ENCODE measurements at regions not wholly inside any gene's neighbourhood (a gene's known extent, or its start where the extent isn't known, plus 50 kb on each side); places are given as distances from the start of the nearest gene placed in this dataset.
"Not testable (repeated sequence)": the region's sequence is repeated elsewhere in the genome, so short reads cannot be mapped to it uniquely, and the experiment has no call there.

DNA sequence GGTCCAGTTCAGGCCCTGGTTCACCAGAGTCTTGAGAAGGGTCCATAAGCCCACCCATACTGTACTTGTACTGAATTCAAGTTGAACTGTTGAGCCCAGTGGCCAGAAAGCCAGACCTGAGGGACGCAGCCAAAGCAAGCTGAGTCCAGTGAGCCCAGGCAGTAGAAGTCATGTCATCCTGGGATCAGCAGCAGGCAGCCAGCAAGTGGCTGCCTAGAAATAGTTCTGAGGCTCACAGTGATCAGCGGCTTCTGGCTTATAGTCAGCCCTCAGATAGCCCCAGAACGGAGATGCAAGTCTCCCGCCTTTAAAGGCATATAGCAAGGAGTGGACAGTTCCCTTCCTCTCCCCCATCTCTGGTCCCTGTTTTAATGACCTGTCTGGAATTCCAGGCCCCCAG lies 347.1 kb downstream of the FBXW7 start:
- no peaks in the 10 kb centered on the region for H3K36me3 ChIP-seq (ENCODE audit: low read depth)
- no peak for DNase-seq (ENCODE audit: low spot score)
- H3K27ac ChIP-seq (ENCODE audit: poor library complexity, severe bottlenecking) = no peak overlapping the region
- no peaks in the 10 kb centered on the region for H3K27me3 ChIP-seq (ENCODE audit: insufficient read depth, poor library complexity, severe bottlenecking)
- no peak for TF ChIP-seq CTCF (IDR thresholded peaks at IDR 0.05; ENCODE audit: poor library complexity, severe bottlenecking)
- H3K4me3 ChIP-seq (ENCODE audit: severe bottlenecking) = no peak overlapping the region
- ATAC-seq (ENCODE audit: low read depth) = no peak
- H3K4me1 ChIP-seq (ENCODE audit: insufficient read depth, poor library complexity, severe bottlenecking) = no peaks in the 10 kb centered on the region
- no peaks in the 10 kb centered on the region for H3K9me3 ChIP-seq (ENCODE audit: severe bottlenecking)

DNA sequence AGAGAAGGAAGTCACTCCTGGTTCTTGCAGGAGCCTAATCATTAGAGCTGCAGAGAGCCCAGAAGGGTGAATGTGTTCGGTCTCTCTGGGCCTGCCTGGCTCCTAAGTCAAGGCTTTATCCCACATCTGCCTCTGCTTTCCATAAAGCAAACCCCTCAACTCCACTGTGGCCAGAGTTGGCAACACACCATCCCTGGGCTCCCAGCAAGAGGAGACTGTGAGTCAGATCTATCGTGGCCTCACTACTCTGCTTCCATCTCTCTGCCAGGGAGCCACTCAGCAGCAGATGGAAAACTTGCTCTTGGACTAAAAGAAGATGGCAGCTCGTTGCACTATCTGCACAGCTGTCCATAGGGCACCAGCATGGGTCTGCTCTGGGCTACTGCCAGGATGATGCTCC lies 348.2 kb downstream of the FBXW7 start:
- DNase-seq (ENCODE audit: low spot score) (no peak), ATAC-seq (ENCODE audit: low read depth) (no peak)
- Histone ChIP-seq H3K4me1 (ENCODE audit: insufficient read depth, poor library complexity, severe bottlenecking) (no peaks in the 10 kb centered on the region), H3K27ac (ENCODE audit: poor library complexity, severe bottlenecking) (no peak overlapping the region), H3K4me3 (ENCODE audit: severe bottlenecking) (no peak overlapping the region), H3K36me3 (ENCODE audit: low read depth) (no peaks in the 10 kb centered on the region), H3K27me3 (ENCODE audit: insufficient read depth, poor library complexity, severe bottlenecking) (no peaks in the 10 kb centered on the region), H3K9me3 (ENCODE audit: severe bottlenecking) (no peaks in the 10 kb centered on the region)
- TF ChIP-seq CTCF (IDR thresholded peaks at IDR 0.05; ENCODE audit: poor library complexity, severe bottlenecking) = no peak

GRCh38 chr4:152185786-152186550 lies 349.9 kb downstream of the FBXW7 start:
- H3K4me3 ChIP-seq (ENCODE audit: severe bottlenecking) = no peak overlapping the region
- H3K27me3 ChIP-seq (ENCODE audit: insufficient read depth, poor library complexity, severe bottlenecking) = no peaks in the 10 kb centered on the region
- TF ChIP-seq CTCF (IDR thresholded peaks at IDR 0.05; ENCODE audit: poor library complexity, severe bottlenecking) = no peak
- H3K36me3 ChIP-seq (ENCODE audit: low read depth) = no peaks in the 10 kb centered on the region
- no peak for DNase-seq (ENCODE audit: low spot score)
- ATAC-seq (ENCODE audit: low read depth) = no peak
- no peak overlapping the region for H3K27ac ChIP-seq (ENCODE audit: poor library complexity, severe bottlenecking)
- H3K4me1 ChIP-seq (ENCODE audit: insufficient read depth, poor library complexity, severe bottlenecking) = no peaks in the 10 kb centered on the region
- H3K9me3 ChIP-seq (ENCODE audit: severe bottlenecking) = no peaks in the 10 kb centered on the region

GRCh38 chr4:152181150-152181549 lies 354.7 kb downstream of the FBXW7 start:
- Histone ChIP-seq H3K4me1 (ENCODE audit: insufficient read depth, poor library complexity, severe bottlenecking) (no peaks in the 10 kb centered on the region), H3K27me3 (ENCODE audit: insufficient read depth, poor library complexity, severe bottlenecking) (no peaks in the 10 kb centered on the region), H3K4me3 (ENCODE audit: severe bottlenecking) (no peak overlapping the region), H3K36me3 (ENCODE audit: low read depth) (no peaks in the 10 kb centered on the region), H3K27ac (ENCODE audit: poor library complexity, severe bottlenecking) (no peak overlapping the region), H3K9me3 (ENCODE audit: severe bottlenecking) (no peaks in the 10 kb centered on the region)
- no peak for TF ChIP-seq CTCF (IDR thresholded peaks at IDR 0.05; ENCODE audit: poor library complexity, severe bottlenecking)
- DNase-seq (ENCODE audit: low spot score) (no peak), ATAC-seq (ENCODE audit: low read depth) (no peak)

GRCh38 chr4:152180369-152180768 lies 355.5 kb downstream of the FBXW7 start:
- TF ChIP-seq CTCF (IDR thresholded peaks at IDR 0.05; ENCODE audit: poor library complexity, severe bottlenecking) = no peak
- H3K4me1 ChIP-seq (ENCODE audit: insufficient read depth, poor library complexity, severe bottlenecking) = no peaks in the 10 kb centered on the region
- DNase-seq (ENCODE audit: low spot score) = no peak
- no peaks in the 10 kb centered on the region for H3K27me3 ChIP-seq (ENCODE audit: insufficient read depth, poor library complexity, severe bottlenecking)
- no peak overlapping the region for H3K27ac ChIP-seq (ENCODE audit: poor library complexity, severe bottlenecking)
- no peak overlapping the region for H3K4me3 ChIP-seq (ENCODE audit: severe bottlenecking)
- ATAC-seq (ENCODE audit: low read depth) = no peak
- H3K9me3 ChIP-seq (ENCODE audit: severe bottlenecking) = no peaks in the 10 kb centered on the region
- no peaks in the 10 kb centered on the region for H3K36me3 ChIP-seq (ENCODE audit: low read depth)

DNA sequence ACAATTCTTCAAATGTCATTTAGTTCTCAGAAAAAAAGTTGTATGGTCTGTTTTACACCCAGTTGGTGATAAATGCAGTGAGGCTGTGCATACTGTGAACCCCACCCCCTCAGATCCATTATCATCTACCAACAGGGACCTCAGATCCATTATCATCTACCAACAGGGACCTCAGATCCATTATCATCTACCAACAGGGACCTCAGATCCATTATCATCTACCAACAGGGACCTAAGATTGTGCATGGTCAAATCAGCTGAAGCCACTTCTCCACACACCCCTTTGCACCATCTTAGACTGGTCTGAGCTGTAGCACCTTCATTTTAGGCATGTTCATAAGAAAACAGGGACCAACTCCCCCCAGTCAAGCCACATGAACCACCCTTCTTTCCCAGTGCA lies 358.4 kb downstream of the FBXW7 start:
- H3K27ac ChIP-seq (ENCODE audit: poor library complexity, severe bottlenecking); H3K4me3 ChIP-seq (ENCODE audit: severe bottlenecking); ATAC-seq (ENCODE audit: low read depth); H3K9me3 ChIP-seq (ENCODE audit: severe bottlenecking); H3K4me1 ChIP-seq (ENCODE audit: insufficient read depth, poor library complexity, severe bottlenecking); DNase-seq (ENCODE audit: low spot score); H3K36me3 ChIP-seq (ENCODE audit: low read depth); H3K27me3 ChIP-seq (ENCODE audit: insufficient read depth, poor library complexity, severe bottlenecking): not testable (repeated sequence)
